ENCODE measurements at regions not wholly inside any gene's neighbourhood (a gene's known extent, or its start where the extent isn't known, plus 50 kb on each side); places are given as distances from the start of the nearest gene placed in this dataset.

DNA sequence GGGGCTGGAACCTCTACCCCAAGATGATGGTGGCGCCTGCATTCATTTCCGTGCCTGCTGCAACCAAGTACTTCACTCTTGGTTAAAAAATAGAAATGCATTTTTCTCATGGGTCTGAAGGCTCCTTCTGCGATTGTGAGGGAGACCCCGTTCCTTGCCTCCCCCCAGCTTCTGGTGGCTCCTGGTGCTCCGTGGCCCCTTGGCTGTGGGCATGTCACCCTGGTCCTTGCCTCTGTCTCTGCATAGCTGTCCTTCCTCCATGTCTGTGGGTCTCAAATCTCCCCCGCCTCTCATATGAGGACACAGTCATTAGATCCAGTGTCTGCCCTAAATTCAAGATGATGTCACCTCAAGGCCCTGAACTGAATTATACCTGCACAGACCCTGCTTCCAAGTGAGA, 317.9 kb downstream of the TCERG1L start:
- Histone ChIP-seq H4K20me1 (ENCODE audit: control insufficient read depth, extremely low read depth, insufficient read depth, low read length) (no peaks in the 10 kb centered on the region), H2AFZ (ENCODE audit: control insufficient read depth, low read length) (no peak overlapping the region), H3K9me1 (ENCODE audit: control insufficient read depth, extremely low read depth, insufficient read depth, low read length) (no peaks in the 10 kb centered on the region), H3K27me3 (ENCODE audit: control insufficient read depth, extremely low read depth, insufficient read depth, low read length) (no peaks in the 10 kb centered on the region), H3K4me2 (ENCODE audit: control insufficient read depth, extremely low read depth, insufficient read depth, low read depth, low read length) (no peak overlapping the region), H3K36me3 (ENCODE audit: control insufficient read depth in 2 of 2, extremely low read depth in 1 of 2, insufficient read depth in 2 of 2, low read length in 2 of 2) (no peaks in the 10 kb centered on the region), H3K9ac (ENCODE audit: control insufficient read depth, extremely low read depth, insufficient read depth, low read length) (no peak overlapping the region), H3K79me2 (ENCODE audit: control insufficient read depth, insufficient read depth, low read length) (no peaks in the 10 kb centered on the region), H3K4me3 (ENCODE audit: control insufficient read depth in 2 of 3, extremely low read depth in 1 of 3, insufficient read depth in 2 of 3, low read depth in 1 of 3, low read length in 3 of 3) (no peak overlapping the region), H3K9me3 (ENCODE audit: control insufficient read depth, low read depth, low read length) (peaks cover 8% of the 10 kb centered on the region), H3K27ac (ENCODE audit: control insufficient read depth, insufficient read depth, low read length) (no peak overlapping the region), H3K4me1 (ENCODE audit: control insufficient read depth, extremely low read depth, insufficient read depth, low read length) (no peaks in the 10 kb centered on the region)
- TF ChIP-seq CTCF (optimal IDR thresholded peaks at IDR 0.05 in 1 of 3, IDR thresholded peaks at IDR 0.05 in 1 of 3, conservative IDR thresholded peaks at IDR 0.05 in 1 of 3; ENCODE audit: extremely low read depth in 1 of 3, insufficient read depth in 2 of 3, low read length in 3 of 3) = no peak
- no peak for TF ChIP-seq EZH2 (IDR thresholded peaks at IDR 0.05; ENCODE audit: low read length)
- FAIRE-seq (no peak), DNase-seq (ENCODE audit: low read depth, low spot score) (no peak)
- dilution Hi-C loops (cut with MboI; ENCODE audit: extremely low pct_ligation_motif_present, low sequenced_read_pairs) = no loop called here

- no peak for TF ChIP-seq CTCF (optimal IDR thresholded peaks at IDR 0.05 in 1 of 3, IDR thresholded peaks at IDR 0.05 in 1 of 3, conservative IDR thresholded peaks at IDR 0.05 in 1 of 3; ENCODE audit: extremely low read depth in 1 of 3, insufficient read depth in 2 of 3, low read length in 3 of 3)
- TF ChIP-seq EZH2 (IDR thresholded peaks at IDR 0.05; ENCODE audit: low read length) = no peak
- Histone ChIP-seq H3K9me3 (ENCODE audit: control insufficient read depth, low read depth, low read length) (peaks cover 6% of the 10 kb centered on the region), H4K20me1 (ENCODE audit: control insufficient read depth, extremely low read depth, insufficient read depth, low read length) (no peaks in the 10 kb centered on the region), H3K27me3 (ENCODE audit: control insufficient read depth, extremely low read depth, insufficient read depth, low read length) (no peaks in the 10 kb centered on the region), H3K4me2 (ENCODE audit: control insufficient read depth, extremely low read depth, insufficient read depth, low read depth, low read length) (no peak overlapping the region), H3K79me2 (ENCODE audit: control insufficient read depth, insufficient read depth, low read length) (no peaks in the 10 kb centered on the region), H3K4me1 (ENCODE audit: control insufficient read depth, extremely low read depth, insufficient read depth, low read length) (no peaks in the 10 kb centered on the region), H3K4me3 (ENCODE audit: control insufficient read depth in 2 of 3, extremely low read depth in 1 of 3, insufficient read depth in 2 of 3, low read depth in 1 of 3, low read length in 3 of 3) (no peak overlapping the region), H3K27ac (ENCODE audit: control insufficient read depth, insufficient read depth, low read length) (no peak overlapping the region), H2AFZ (ENCODE audit: control insufficient read depth, low read length) (no peak overlapping the region), H3K9ac (ENCODE audit: control insufficient read depth, extremely low read depth, insufficient read depth, low read length) (no peak overlapping the region), H3K9me1 (ENCODE audit: control insufficient read depth, extremely low read depth, insufficient read depth, low read length) (no peaks in the 10 kb centered on the region), H3K36me3 (ENCODE audit: control insufficient read depth in 2 of 2, extremely low read depth in 1 of 2, insufficient read depth in 2 of 2, low read length in 2 of 2) (no peaks in the 10 kb centered on the region)
- dilution Hi-C loops (cut with MboI; ENCODE audit: extremely low pct_ligation_motif_present, low sequenced_read_pairs) = no loop called here
- DNase-seq (ENCODE audit: low read depth, low spot score) = no peak
- no peak for FAIRE-seq
Measured at GRCh38 chr10:130994191-130994590, 317.3 kb downstream of the TCERG1L start.
